Left cardiac atrium (tissue), 4 donors: ENCODE measurements at regions not wholly inside any gene's neighbourhood (a gene's known extent, or its start where the extent isn't known, plus 50 kb on each side); places are given as distances from the start of the nearest gene placed in this dataset.

ENCODE experiments used
- ATAC-seq, 2 donors: fragments of 200-7000 bp; cut with Tn5 transposase; one replicate each; pipeline ENCODE4 v1.9.1; 2020; ENCODE audit warnings: mild to moderate bottlenecking in 2 of 2, moderate library complexity in 2 of 2
- DNase-seq: peaks from one replicate; pipeline ENCODE4 v3.0.0-alpha.2; 2020
- intact Hi-C, 2 donors: fragments of 100-400 bp; cut with DNase I; formaldehyde crosslinking; loops; one replicate each; pipeline versions ENCODE4 v1.14.1 to v1.15.1; 2022 to 2023
- donor health status: DM: no; HTN: yes; CAD: no.
- donor health status: DM: no; HTN: yes; CAD: no; lungs with severe emphysema.
- donor health status: DM: yes; HTN: yes; CAD: no.
- donor health status: Dilated cardiomyopathy.

GRCh38 chr6:156511051-156511450, 266.1 kb upstream of the ARID1B start:
- intact Hi-C loops, result no loop called here
- DNase-seq, result no peak
- ATAC-seq, result no peak

- no peak for DNase-seq
- no peak for ATAC-seq
- intact Hi-C loops, result no loop called here
Measured at GRCh38 chr6:156510242-156510641, 266.9 kb upstream of the ARID1B start.

- intact Hi-C loops, result no loop called here
- DNase-seq (no peak), ATAC-seq (no peak)
Measured at GRCh38 chr6:156509496-156509895, 267.7 kb upstream of the ARID1B start.

GRCh38 chr6:156508923-156509322, 268.3 kb upstream of the ARID1B start:
- intact Hi-C loops, result no loop called here
- no peak for ATAC-seq
- no peak for DNase-seq

- DNase-seq, result no peak
- intact Hi-C loops, result no loop called here
- ATAC-seq, result no peak
Measured at GRCh38 chr6:156508126-156508525, 269.1 kb upstream of the ARID1B start.

GRCh38 chr6:156507656-156508055, 269.5 kb upstream of the ARID1B start:
- DNase-seq (no peak), ATAC-seq (no peak)
- intact Hi-C loops, result no loop called here

- intact Hi-C loops, result no loop called here
- no peak for DNase-seq
- ATAC-seq, result no peak
Measured at GRCh38 chr6:156507106-156507505, 270.1 kb upstream of the ARID1B start.

- ATAC-seq (no peak), DNase-seq (no peak)
- intact Hi-C loops, result no loop called here
Measured at GRCh38 chr6:156502969-156503504, 274.1 kb upstream of the ARID1B start.

- DNase-seq (no peak), ATAC-seq (no peak)
- intact Hi-C loops, result no loop called here
Measured at GRCh38 chr6:156497618-156498017, 279.6 kb upstream of the ARID1B start.

- DNase-seq (no peak), ATAC-seq (no peak)
- intact Hi-C loops, result no loop called here
Measured at GRCh38 chr6:156487877-156488276, 289.3 kb upstream of the ARID1B start.

- intact Hi-C loops, result no loop called here
- ATAC-seq (no peak), DNase-seq (no peak)
Measured at GRCh38 chr6:156485150-156485549, 292.0 kb upstream of the ARID1B start.

- DNase-seq, result no peak
- ATAC-seq, result no peak
- intact Hi-C loops, result no loop called here
Measured at GRCh38 chr6:156474507-156475120, 302.6 kb upstream of the ARID1B start.

GRCh38 chr6:156471000-156471399, 306.2 kb upstream of the ARID1B start:
- no peak for ATAC-seq
- intact Hi-C loops, result no loop called here
- no peak for DNase-seq

GRCh38 chr6:156464100-156464878, 312.9 kb upstream of the ARID1B start:
- intact Hi-C loops, result no loop called here
- no peak for DNase-seq
- no peak for ATAC-seq

GRCh38 chr6:156461647-156462046, 315.5 kb upstream of the ARID1B start:
- ATAC-seq, result no peak
- intact Hi-C loops, result no loop called here
- no peak for DNase-seq

- intact Hi-C loops, result no loop called here
Measured at GRCh38 chr6:156457601-156458000, 319.6 kb upstream of the ARID1B start.

GRCh38 chr6:156455847-156456246, 321.3 kb upstream of the ARID1B start:
- no peak for ATAC-seq
- no peak for DNase-seq
- intact Hi-C loops, result no loop called here

More at GRCh38 chr6:156457601-156458000, 319.6 kb upstream of the ARID1B start:
- no peak for DNase-seq
- ATAC-seq, result no peak

GRCh38 chr6:156454867-156455266, 322.3 kb upstream of the ARID1B start:
- DNase-seq (no peak), ATAC-seq (no peak)
- intact Hi-C loops, result no loop called here

GRCh38 chr6:156451726-156452125, 325.5 kb upstream of the ARID1B start:
- intact Hi-C loops, result no loop called here
- ATAC-seq, result no peak
- no peak for DNase-seq

GRCh38 chr6:156451088-156451487, 326.1 kb upstream of the ARID1B start:
- intact Hi-C loops, result no loop called here
- no peak for ATAC-seq
- no peak for DNase-seq

- ATAC-seq, result no peak
- intact Hi-C loops, result no loop called here
- DNase-seq, result no peak
Measured at GRCh38 chr6:156450421-156450820, 326.8 kb upstream of the ARID1B start.
